HG03565 (cell line): ENCODE measurements at regions not wholly inside any gene's neighbourhood (a gene's known extent, or its start where the extent isn't known, plus 50 kb on each side); places are given as distances from the start of the nearest gene placed in this dataset.

Experiments used
- ATAC-seq: cut with Tn5 transposase; IDR thresholded peaks from one replicate; pipeline ENCODE4 v1.9.1; 2021; ENCODE audit warnings: mild to moderate bottlenecking, moderate library complexity; ENCODE audit not compliant: unreplicated experiment

- no peak for ATAC-seq
Observed at GRCh38 chr1:216785221-216785620, 62.0 kb upstream of the ESRRG start.

- no peak for ATAC-seq
Observed at GRCh38 chr1:216779686-216780085, 56.5 kb upstream of the ESRRG start.

GRCh38 chr1:216778737-216779136, 55.5 kb upstream of the ESRRG start:
- ATAC-seq: no peak

- ATAC-seq: no peak
Observed at GRCh38 chr1:216777148-216777547, 53.9 kb upstream of the ESRRG start.
